KOPT-K1 (cell line): ENCODE measurements at regions not wholly inside any gene's neighbourhood (a gene's known extent, or its start where the extent isn't known, plus 50 kb on each side); places are given as distances from the start of the nearest gene placed in this dataset.

Source experiments
- H3K27ac ChIP-seq: fragments of 200-600 bp; sonication (generic); 2 replicates; pipeline ENCODE4 v1.5.1; 2016; ENCODE audit warnings: antibody characterized with exemption, mild to moderate bottlenecking, low read depth, low read length; ENCODE audit not compliant: poor library complexity, severe bottlenecking
- H3K36me3 ChIP-seq: fragments of 200-600 bp; sonication (generic); 2 replicates; pipeline ENCODE4 v1.5.1; 2017; ENCODE audit warnings: antibody characterized with exemption, mild to moderate bottlenecking, low read length, moderate library complexity; ENCODE audit not compliant: insufficient read depth
- H3K9me3 ChIP-seq: fragments of 200-600 bp; sonication (generic); 2 replicates; pipeline ENCODE4 v1.5.1; 2017; ENCODE audit warnings: antibody characterized with exemption, low read length, mild to moderate bottlenecking; ENCODE audit not compliant: insufficient read depth, poor library complexity, severe bottlenecking

GRCh38 chr2:236632295-236633218, 62.9 kb downstream of the ACKR3 start:
- Histone ChIP-seq H3K36me3 (no peaks in the 10 kb centered on the region), H3K27ac (no peak overlapping the region), H3K9me3 (no peaks in the 10 kb centered on the region)

GRCh38 chr2:236633219-236633570, 63.6 kb downstream of the ACKR3 start:
- Histone ChIP-seq H3K27ac (no peak overlapping the region), H3K9me3 (no peaks in the 10 kb centered on the region), H3K36me3 (no peaks in the 10 kb centered on the region)

- no peak overlapping the region for H3K27ac ChIP-seq
- no peaks in the 10 kb centered on the region for H3K36me3 ChIP-seq
- no peaks in the 10 kb centered on the region for H3K9me3 ChIP-seq
Observed at GRCh38 chr2:236633775-236634560, 64.3 kb downstream of the ACKR3 start.

- Histone ChIP-seq H3K9me3 (no peaks in the 10 kb centered on the region), H3K27ac (no peak overlapping the region), H3K36me3 (no peaks in the 10 kb centered on the region)
Observed at GRCh38 chr2:236636261-236636660, 66.6 kb downstream of the ACKR3 start.

- Histone ChIP-seq H3K36me3 (no peaks in the 10 kb centered on the region), H3K27ac (no peak overlapping the region), H3K9me3 (no peaks in the 10 kb centered on the region)
Observed at GRCh38 chr2:236636714-236637470, 67.3 kb downstream of the ACKR3 start.

- Histone ChIP-seq H3K36me3 (no peaks in the 10 kb centered on the region), H3K27ac (no peak overlapping the region)
Observed at GRCh38 chr2:236637686-236638569, 68.3 kb downstream of the ACKR3 start.

GRCh38 chr2:236638707-236639106, 69.1 kb downstream of the ACKR3 start:
- Histone ChIP-seq H3K27ac (no peak overlapping the region), H3K9me3 (no peaks in the 10 kb centered on the region), H3K36me3 (no peaks in the 10 kb centered on the region)

More at GRCh38 chr2:236637686-236638569, 68.3 kb downstream of the ACKR3 start:
- H3K9me3 ChIP-seq = no peaks in the 10 kb centered on the region

GRCh38 chr2:236639461-236640235, 70.0 kb downstream of the ACKR3 start:
- Histone ChIP-seq H3K27ac (no peak overlapping the region), H3K36me3 (no peaks in the 10 kb centered on the region), H3K9me3 (no peaks in the 10 kb centered on the region)

- Histone ChIP-seq H3K27ac (no peak overlapping the region), H3K36me3 (no peaks in the 10 kb centered on the region), H3K9me3 (no peaks in the 10 kb centered on the region)
Observed at GRCh38 chr2:236641051-236641726, 71.6 kb downstream of the ACKR3 start.

- Histone ChIP-seq H3K27ac (no peak overlapping the region), H3K9me3 (no peaks in the 10 kb centered on the region), H3K36me3 (no peaks in the 10 kb centered on the region)
Observed at GRCh38 chr2:236642125-236642524, 72.5 kb downstream of the ACKR3 start.

- Histone ChIP-seq H3K9me3 (no peaks in the 10 kb centered on the region), H3K36me3 (no peaks in the 10 kb centered on the region), H3K27ac (no peak overlapping the region)
Observed at GRCh38 chr2:236642584-236643291, 73.1 kb downstream of the ACKR3 start.

GRCh38 chr2:236643480-236643879, 73.9 kb downstream of the ACKR3 start:
- H3K9me3 ChIP-seq = no peaks in the 10 kb centered on the region
- no peak overlapping the region for H3K27ac ChIP-seq
- H3K36me3 ChIP-seq = no peaks in the 10 kb centered on the region

GRCh38 chr2:236644067-236644466, 74.4 kb downstream of the ACKR3 start:
- Histone ChIP-seq H3K27ac (no peak overlapping the region), H3K36me3 (no peaks in the 10 kb centered on the region), H3K9me3 (no peaks in the 10 kb centered on the region)
